A673 (cell line): ENCODE measurements at regions not wholly inside any gene's neighbourhood (a gene's known extent, or its start where the extent isn't known, plus 50 kb on each side); places are given as distances from the start of the nearest gene placed in this dataset.

Source experiments
- EZH2 ChIP-seq: fragments of 200-600 bp; sonication (generic); IDR thresholded peaks from 2 replicates; pipeline ENCODE4 v1.6.1; 2017; ENCODE audit warnings: borderline replicate concordance, low read depth, mild to moderate bottlenecking, mixed read lengths, antibody characterized with exemption, low read length; ENCODE audit not compliant: poor library complexity, severe bottlenecking
- TF ChIP-seq, protein P1 (sequence below): fragments of 300-800, 200-600 bp; sonication (generic); conservative IDR thresholded peaks from 2 replicates; pipeline ENCODE4 v1.5.1; 2017; ENCODE audit warnings: low read depth, mild to moderate bottlenecking, antibody characterized with exemption, low read length, moderate library complexity, mixed read lengths

- TF ChIP-seq, protein P1, sequence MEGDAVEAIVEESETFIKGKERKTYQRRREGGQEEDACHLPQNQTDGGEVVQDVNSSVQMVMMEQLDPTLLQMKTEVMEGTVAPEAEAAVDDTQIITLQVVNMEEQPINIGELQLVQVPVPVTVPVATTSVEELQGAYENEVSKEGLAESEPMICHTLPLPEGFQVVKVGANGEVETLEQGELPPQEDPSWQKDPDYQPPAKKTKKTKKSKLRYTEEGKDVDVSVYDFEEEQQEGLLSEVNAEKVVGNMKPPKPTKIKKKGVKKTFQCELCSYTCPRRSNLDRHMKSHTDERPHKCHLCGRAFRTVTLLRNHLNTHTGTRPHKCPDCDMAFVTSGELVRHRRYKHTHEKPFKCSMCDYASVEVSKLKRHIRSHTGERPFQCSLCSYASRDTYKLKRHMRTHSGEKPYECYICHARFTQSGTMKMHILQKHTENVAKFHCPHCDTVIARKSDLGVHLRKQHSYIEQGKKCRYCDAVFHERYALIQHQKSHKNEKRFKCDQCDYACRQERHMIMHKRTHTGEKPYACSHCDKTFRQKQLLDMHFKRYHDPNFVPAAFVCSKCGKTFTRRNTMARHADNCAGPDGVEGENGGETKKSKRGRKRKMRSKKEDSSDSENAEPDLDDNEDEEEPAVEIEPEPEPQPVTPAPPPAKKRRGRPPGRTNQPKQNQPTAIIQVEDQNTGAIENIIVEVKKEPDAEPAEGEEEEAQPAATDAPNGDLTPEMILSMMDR = no peak
- TF ChIP-seq EZH2 = no peak
Measured at GRCh38 chr12:111064154-111064553, 143.8 kb upstream of the MYL2 start.
